ENCODE measurements at regions not wholly inside any gene's neighbourhood (a gene's known extent, or its start where the extent isn't known, plus 50 kb on each side); places are given as distances from the start of the nearest gene placed in this dataset.

GRCh38 chr17:14886200-14886739 is 378.9 kb downstream of the PMP22 start:
- DNase-seq (ENCODE audit: low read depth in 2 of 2), result no peak

- DNase-seq (ENCODE audit: low read depth in 2 of 2), result no peak
Observed at GRCh38 chr17:14882131-14882530, 383.0 kb downstream of the PMP22 start.

DNA sequence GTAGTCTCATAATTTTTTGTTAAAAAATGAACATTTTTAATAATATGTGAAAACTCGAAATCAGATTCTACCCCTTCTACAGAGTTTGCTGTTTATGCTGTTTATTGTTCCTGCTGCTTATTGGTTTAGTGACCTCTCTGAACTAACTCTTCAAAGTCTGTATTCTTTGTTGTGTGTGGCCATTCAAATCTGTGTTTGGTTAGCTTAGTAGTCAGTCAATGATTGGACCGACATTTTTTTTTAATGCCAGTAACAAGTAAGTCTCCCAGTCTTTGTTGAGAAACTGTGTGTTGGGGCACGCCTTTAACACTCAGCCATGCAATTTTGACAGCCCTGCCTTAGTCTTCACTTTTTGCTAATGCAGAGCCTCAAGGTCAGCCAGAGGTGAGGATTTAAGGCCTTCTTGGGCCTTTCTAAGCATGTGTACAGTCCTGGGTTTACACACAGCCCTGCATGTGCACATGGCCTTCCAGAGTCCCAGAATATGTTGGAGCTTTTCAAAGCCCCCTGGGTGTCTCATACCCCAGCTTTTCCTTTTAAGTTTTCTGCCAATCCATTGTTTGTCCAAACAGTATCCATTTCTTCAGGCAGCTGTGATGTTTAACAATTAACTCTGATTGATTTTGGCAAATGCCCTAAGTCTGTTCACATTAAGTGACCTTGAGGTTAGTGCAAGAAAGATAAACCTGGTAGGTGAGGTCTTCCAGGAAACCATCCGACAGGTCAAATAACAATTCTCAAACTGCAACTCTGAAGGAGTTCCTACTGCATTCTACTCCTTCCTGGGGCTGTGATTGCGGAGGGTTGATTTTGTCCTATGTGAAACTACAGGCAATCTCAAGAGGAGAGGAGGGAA is 389.3 kb downstream of the PMP22 start:
- DNase-seq (ENCODE audit: low read depth in 2 of 2), result no peak

- no peak for DNase-seq (ENCODE audit: low read depth in 2 of 2)
Observed at GRCh38 chr17:14873996-14874395, 391.1 kb downstream of the PMP22 start.

- no peak for DNase-seq (ENCODE audit: low read depth in 2 of 2)
Observed at GRCh38 chr17:14873540-14873939, 391.6 kb downstream of the PMP22 start.

GRCh38 chr17:14871921-14872320 is 393.2 kb downstream of the PMP22 start:
- DNase-seq (ENCODE audit: low read depth in 2 of 2), result no peak

DNA sequence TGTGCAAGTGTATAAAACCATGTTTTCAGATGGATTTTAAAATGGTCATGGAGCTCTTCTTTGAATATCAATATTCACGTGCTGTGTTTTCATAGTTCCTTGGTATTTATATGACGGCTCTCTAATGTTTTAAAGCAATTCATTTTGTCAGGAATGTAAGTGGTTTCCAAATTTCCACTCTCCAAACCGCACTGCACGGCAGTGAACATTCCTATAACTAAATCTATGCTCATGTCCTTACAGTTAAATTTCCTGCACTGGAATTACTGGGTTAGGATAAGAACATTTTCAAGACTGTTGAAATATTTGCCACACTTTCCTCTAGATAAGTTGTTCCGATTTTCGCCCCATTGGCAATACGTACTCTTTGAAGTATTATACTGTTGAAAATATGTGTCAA is 398.9 kb downstream of the PMP22 start:
- no peak for DNase-seq (ENCODE audit: low read depth in 2 of 2)

DNA sequence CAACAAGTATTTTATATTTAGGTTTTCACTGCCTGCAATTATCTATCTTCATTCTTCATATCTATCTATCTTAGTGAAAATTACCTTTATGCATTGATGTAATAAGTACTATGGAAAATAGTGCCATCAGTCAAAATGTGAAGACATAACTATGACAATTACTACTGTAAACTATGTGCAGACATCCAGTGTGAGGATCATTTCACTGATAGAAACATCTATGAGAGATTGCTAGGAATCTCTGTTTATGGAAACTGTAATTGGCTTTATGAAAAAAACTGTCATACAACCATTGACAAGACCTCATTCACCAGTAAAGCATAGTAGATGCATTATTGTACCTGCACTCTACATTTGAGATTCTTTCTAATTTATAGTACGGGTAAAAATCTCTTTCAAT is 401.0 kb downstream of the PMP22 start:
- no peak for DNase-seq (ENCODE audit: low read depth in 2 of 2)

DNA sequence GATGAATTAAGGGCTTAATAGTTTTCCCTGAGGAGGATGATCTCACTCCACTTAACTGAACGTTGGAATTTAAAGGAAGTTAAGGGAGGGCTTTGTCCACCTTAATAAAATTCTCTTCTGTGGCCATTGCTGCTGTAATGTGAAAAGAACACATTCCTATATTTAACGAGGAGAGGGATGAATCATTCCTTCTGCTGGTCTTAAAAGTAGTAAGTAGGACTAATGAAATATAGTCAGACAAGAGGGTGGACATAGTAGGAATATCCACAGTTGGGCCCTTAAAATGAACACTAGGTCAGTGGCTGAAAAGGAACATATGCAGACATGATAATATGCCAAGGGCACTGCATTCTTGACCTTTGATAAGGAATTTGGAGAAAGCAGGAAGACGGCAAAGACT is 405.6 kb downstream of the PMP22 start:
- DNase-seq (ENCODE audit: low read depth in 2 of 2), result no peak

DNA sequence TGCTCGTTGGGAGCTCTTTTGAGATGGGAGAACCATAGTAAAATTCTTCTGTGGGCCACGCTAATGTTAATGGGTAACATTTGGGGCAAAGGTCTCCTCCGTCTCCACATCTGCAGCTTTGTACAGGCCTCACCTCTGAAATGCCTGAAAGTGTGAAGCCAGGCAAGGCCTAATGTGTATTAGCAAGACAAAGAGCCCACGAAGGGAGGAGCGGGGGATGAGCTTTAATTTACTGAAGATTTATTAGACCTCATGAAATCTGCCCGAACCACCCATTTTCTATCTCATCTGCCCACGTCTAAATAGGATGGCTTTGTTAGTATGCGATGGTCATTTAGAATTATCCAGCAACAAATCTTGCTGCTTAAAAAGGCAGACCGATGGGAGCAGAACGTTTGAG is 408.9 kb downstream of the PMP22 start:
- DNase-seq (ENCODE audit: low read depth in 2 of 2), result no peak

- DNase-seq (ENCODE audit: low read depth in 2 of 2), result no peak
Observed at GRCh38 chr17:14854691-14855090, 410.4 kb downstream of the PMP22 start.

DNA sequence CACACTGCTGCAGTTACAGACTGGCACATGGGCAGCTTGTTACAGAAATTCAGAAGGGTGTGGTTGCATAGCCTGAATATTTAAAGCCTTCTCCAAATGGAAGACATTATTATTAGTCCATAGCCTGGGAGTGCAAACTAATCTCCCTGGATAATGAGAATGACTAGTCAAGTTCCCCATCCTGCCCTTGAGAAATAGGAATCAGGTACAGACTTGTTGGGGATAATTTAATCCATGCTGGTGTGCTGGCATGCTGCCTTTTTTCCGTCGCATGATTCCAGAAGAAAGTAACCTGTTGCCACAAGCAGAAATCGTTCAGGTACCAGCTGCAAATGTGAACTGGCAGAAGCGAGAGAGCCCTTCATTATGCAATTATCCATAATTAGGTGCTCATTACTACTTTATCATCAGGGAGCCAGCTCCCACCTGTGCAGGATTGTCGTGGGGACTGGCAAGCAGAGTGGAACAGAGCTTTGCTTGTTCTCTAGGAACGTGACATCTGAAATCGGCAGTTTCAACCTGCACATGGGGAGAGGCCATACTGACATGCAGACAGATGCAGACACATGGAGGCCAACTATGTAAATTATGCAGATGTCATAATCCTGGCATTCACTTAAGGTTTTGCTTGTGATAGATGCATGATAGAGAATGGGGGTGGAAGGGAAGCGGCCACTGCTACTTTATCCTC is 419.4 kb downstream of the PMP22 start:
- DNase-seq (ENCODE audit: low read depth in 2 of 2), result no peak

DNA sequence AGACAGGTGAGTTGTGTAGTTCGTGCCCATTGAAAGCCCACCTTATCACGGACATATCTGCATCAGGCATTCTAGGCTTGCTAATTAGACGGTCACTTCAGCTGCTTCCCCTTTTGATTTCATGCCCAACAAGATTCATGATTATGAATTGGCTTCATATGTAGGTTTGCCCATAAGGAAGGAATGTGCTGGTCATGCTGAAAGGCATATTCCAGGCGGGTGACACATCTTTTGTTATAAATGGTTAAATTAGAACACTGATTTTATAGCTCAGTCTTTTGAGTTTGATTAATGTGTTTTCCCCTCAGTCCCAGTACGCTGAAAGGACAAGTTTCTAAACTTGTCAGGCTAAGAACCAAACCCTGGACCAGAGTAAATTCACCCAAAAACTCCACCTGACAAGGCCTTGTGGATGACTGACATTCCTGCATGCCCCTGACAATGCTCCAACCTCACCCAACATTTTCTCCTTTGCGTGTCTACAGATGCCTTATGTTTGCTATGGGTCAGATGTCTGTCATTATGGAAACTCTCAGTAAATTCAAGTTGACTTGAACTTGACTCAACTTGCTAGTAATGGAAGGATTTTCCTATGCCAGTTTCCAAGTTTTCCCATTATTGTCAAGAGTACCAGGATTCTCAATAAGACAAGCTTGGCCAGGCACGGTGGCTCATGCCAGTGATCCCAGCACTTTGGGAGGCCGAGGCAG is 421.9 kb downstream of the PMP22 start:
- DNase-seq (ENCODE audit: low read depth in 2 of 2), result no peak

- DNase-seq (ENCODE audit: low read depth in 2 of 2), result no peak
Observed at GRCh38 chr17:14840616-14841231, 424.4 kb downstream of the PMP22 start.

- no peak for DNase-seq (ENCODE audit: low read depth in 2 of 2)
Observed at GRCh38 chr17:14838567-14838966, 426.6 kb downstream of the PMP22 start.

DNA sequence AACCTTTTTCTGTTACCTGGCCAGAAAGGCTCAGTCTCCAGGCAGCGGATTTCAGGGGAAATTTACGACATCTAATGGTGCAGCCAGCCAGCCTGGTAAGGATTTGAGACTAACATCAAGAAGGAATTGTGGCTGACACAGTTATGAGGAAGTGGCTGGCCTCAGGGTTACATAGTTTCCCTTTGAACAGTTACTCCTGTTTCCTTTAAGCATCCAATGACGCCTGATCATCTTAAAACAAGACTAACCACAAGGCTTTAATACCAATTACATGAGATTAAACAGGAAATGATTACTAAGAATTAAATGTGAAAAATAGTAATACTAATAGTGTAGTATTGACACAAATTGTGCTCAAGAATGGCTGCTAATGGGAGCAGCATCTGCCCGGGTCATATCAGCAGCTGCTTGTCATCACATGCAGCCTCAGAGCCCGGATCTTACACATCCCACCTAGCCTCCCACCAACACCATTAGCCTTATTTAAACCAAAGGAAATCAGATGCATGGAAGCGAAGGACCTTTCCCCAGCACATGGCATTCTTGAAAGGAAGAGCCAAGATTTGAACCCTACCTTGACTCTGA is 431.8 kb downstream of the PMP22 start:
- no peak for DNase-seq (ENCODE audit: low read depth in 2 of 2)

DNA sequence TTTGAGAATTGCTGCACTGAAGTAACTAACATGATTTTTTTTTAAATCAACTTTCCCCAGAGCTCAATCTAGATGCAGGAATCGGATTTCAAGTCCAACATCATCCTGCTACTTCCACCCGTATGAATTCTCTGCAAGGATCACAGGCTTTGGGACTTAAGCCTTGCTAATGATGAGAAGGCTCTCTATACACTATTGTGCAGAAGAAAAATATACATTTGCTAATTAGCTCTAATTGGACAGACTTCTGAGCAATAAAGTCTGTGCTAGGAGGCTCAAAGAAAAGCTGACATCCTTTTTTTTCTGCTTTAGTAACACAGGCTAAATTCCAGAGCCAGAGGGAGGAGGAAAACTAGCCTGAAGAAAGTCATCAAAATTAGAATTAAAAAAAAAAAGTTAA is 433.6 kb downstream of the PMP22 start:
- DNase-seq (ENCODE audit: low read depth in 2 of 2), result no peak

GRCh38 chr17:14827396-14827919 is 437.7 kb downstream of the PMP22 start:
- DNase-seq (ENCODE audit: low read depth in 2 of 2), result no peak

DNA sequence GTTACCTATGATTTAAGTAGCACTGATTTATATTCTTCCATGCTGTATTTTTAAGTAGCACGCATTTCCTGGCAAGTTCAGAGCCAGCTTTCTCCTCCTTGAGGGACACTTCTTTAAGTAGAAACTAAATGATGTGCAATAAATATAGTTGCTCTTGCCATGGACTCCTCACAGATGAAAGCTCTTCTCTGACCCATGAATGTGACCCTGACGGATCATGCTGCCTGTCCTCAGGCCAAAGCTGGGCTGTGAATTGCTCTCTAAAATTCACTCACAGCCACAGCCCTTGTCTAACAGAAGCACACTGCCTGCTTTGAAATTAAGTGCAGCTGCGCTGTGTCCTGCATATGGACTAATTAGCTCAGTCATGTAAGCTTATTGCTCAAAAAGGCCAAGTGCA is 438.8 kb downstream of the PMP22 start:
- DNase-seq (ENCODE audit: low read depth in 2 of 2), result no peak

GRCh38 chr17:14818469-14818868 is 446.7 kb downstream of the PMP22 start:
- DNase-seq (ENCODE audit: low read depth in 2 of 2), result no peak

DNA sequence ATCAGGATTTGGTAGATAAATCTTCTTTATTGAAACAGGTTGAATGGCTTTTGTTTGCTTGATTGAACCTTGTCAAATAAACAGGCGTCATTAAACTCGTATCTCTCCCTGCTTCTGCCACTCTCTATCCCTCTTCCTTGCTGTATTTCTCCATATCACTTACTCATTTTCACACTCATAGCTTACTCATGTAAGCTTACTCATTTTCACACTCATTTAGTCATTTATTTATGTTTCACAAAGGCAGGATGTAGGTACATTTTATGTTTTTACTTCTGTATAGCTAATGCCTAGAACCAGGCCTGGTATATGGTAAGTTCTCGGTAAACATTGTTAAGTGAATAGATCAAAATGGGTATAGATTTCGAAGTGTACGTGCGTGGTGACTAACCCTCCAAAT is 450.0 kb downstream of the PMP22 start:
- no peak for DNase-seq (ENCODE audit: low read depth in 2 of 2)

Measured in stimulated activated CD8-positive, alpha-beta memory T cell treated with anti-CD3 and anti-CD28 coated beads, Interleukin-15, amount 100 ng/mL, for 4 hours (primary cell).